IMR-90 (cell line): ENCODE measurements at regions not wholly inside any gene's neighbourhood (a gene's known extent, or its start where the extent isn't known, plus 50 kb on each side); places are given as distances from the start of the nearest gene placed in this dataset.

Experiments
- POLR2A ChIP-seq: IDR thresholded peaks from 2 replicates; pipeline ENCODE4 v1.6.1; 2012; ENCODE audit warnings: mild to moderate bottlenecking, low read depth, low read length
- TF ChIP-seq, protein P1 (sequence below): fragments of 150-350 bp; IDR thresholded peaks from 2 replicates; pipeline ENCODE4 v1.6.1; 2017; ENCODE audit warnings: mild to moderate bottlenecking, antibody characterized with exemption, low read length, low read depth
- TF ChIP-seq, protein P2 (sequence below): conservative IDR thresholded peaks from 2 replicates; pipeline ENCODE4 v1.5.1; 2012; ENCODE audit warnings: mild to moderate bottlenecking, low read depth, low read length, improper control_type of control experiment

DNA sequence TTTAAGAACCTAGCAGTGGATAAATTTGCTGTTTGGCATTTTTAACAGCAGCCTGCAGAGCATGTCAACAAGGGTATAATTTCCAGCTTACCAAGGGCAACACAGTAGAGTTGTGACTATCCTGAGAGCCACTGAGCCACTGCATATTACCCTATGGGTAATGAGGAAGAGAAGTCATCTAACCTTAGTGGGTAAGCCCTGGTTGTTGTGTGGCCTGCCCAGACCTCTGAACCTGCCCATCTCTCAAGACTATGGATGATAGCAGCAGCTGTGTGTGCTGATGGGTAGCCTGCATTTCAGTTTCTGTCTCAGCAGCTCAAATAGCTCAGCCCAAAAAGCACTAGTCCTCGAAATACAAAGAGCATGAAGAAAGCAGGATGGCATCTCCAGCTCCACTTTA is 56.1 kb upstream of the PIP5K1B start:
- TF ChIP-seq, protein P1, sequence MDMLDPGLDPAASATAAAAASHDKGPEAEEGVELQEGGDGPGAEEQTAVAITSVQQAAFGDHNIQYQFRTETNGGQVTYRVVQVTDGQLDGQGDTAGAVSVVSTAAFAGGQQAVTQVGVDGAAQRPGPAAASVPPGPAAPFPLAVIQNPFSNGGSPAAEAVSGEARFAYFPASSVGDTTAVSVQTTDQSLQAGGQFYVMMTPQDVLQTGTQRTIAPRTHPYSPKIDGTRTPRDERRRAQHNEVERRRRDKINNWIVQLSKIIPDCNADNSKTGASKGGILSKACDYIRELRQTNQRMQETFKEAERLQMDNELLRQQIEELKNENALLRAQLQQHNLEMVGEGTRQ: no peak
- TF ChIP-seq, protein P2, sequence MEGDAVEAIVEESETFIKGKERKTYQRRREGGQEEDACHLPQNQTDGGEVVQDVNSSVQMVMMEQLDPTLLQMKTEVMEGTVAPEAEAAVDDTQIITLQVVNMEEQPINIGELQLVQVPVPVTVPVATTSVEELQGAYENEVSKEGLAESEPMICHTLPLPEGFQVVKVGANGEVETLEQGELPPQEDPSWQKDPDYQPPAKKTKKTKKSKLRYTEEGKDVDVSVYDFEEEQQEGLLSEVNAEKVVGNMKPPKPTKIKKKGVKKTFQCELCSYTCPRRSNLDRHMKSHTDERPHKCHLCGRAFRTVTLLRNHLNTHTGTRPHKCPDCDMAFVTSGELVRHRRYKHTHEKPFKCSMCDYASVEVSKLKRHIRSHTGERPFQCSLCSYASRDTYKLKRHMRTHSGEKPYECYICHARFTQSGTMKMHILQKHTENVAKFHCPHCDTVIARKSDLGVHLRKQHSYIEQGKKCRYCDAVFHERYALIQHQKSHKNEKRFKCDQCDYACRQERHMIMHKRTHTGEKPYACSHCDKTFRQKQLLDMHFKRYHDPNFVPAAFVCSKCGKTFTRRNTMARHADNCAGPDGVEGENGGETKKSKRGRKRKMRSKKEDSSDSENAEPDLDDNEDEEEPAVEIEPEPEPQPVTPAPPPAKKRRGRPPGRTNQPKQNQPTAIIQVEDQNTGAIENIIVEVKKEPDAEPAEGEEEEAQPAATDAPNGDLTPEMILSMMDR: no peak
- TF ChIP-seq POLR2A: no peak
